ENCODE measurements at regions not wholly inside any gene's neighbourhood (a gene's known extent, or its start where the extent isn't known, plus 50 kb on each side); places are given as distances from the start of the nearest gene placed in this dataset.

DNA sequence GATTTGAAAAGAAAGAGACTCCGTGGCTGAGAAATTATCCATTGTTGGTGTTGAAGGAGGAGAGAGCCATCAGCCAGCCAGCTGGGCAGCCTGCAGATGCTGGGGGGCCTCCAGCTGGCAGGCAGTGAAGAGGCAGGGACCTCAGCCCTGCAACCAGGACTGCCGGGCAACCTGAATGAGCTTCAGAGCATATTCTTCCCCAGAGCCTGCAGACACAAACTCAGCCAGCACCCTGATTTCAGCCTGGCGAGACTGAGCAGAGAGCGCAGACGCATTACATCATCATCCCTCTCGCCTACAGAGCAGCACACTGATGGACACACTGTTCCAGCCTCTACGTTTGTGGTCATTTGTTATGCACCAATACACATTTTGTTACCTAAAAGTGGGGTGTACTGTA, 150.7 kb upstream of the RAB6C start:
- TF ChIP-seq POLR2A (IDR thresholded peaks at IDR 0.05), result no peak
- TF ChIP-seq, protein P1, sequence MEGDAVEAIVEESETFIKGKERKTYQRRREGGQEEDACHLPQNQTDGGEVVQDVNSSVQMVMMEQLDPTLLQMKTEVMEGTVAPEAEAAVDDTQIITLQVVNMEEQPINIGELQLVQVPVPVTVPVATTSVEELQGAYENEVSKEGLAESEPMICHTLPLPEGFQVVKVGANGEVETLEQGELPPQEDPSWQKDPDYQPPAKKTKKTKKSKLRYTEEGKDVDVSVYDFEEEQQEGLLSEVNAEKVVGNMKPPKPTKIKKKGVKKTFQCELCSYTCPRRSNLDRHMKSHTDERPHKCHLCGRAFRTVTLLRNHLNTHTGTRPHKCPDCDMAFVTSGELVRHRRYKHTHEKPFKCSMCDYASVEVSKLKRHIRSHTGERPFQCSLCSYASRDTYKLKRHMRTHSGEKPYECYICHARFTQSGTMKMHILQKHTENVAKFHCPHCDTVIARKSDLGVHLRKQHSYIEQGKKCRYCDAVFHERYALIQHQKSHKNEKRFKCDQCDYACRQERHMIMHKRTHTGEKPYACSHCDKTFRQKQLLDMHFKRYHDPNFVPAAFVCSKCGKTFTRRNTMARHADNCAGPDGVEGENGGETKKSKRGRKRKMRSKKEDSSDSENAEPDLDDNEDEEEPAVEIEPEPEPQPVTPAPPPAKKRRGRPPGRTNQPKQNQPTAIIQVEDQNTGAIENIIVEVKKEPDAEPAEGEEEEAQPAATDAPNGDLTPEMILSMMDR (IDR thresholded peaks at IDR 0.05), result no peak

All from ovary (tissue), 3 donors.